HFF-Myc (cell line): ENCODE measurements at regions not wholly inside any gene's neighbourhood (a gene's known extent, or its start where the extent isn't known, plus 50 kb on each side); places are given as distances from the start of the nearest gene placed in this dataset.

Source experiments
- DNase-seq: peaks from one replicate; pipeline ENCODE4 v3.0.0-alpha.2; 2011; ENCODE audit warnings: low read depth; ENCODE audit errors: extremely low read depth
- H3K4me3 ChIP-seq: replicated peaks from 2 replicates; pipeline ENCODE4 v1.5.1; 2011; ENCODE audit warnings: low read depth, mild to moderate bottlenecking, control low read depth, low read length
- CTCF ChIP-seq: IDR thresholded peaks from 2 replicates; pipeline ENCODE4 v1.5.1; 2012; ENCODE audit warnings: mild to moderate bottlenecking, low read depth, low read length, control low read depth; ENCODE audit errors: missing control alignments

GRCh38 chr6:80472271-80472670 is 365.8 kb downstream of the BCKDHB start:
- DNase-seq = no peak
- no peak overlapping the region for H3K4me3 ChIP-seq
- TF ChIP-seq CTCF = no peak

- no peak overlapping the region for H3K4me3 ChIP-seq
- DNase-seq = no peak
- TF ChIP-seq CTCF = no peak
These were observed 363.5 kb downstream of the BCKDHB start for GRCh38 chr6:80469977-80470376.

- no peak for TF ChIP-seq CTCF
- H3K4me3 ChIP-seq = no peak overlapping the region
- no peak for DNase-seq
These were observed 361.9 kb downstream of the BCKDHB start for GRCh38 chr6:80468398-80468797.

- H3K4me3 ChIP-seq = no peak overlapping the region
- DNase-seq = no peak
- no peak for TF ChIP-seq CTCF
These were observed 360.9 kb downstream of the BCKDHB start for GRCh38 chr6:80467408-80467807.

- TF ChIP-seq CTCF = no peak
- DNase-seq = no peak
- H3K4me3 ChIP-seq = no peak overlapping the region
These were observed 360.5 kb downstream of the BCKDHB start for GRCh38 chr6:80466981-80467380.

GRCh38 chr6:80465513-80465912 is 359.0 kb downstream of the BCKDHB start:
- no peak for TF ChIP-seq CTCF
- DNase-seq = no peak
- H3K4me3 ChIP-seq = no peak overlapping the region

- no peak overlapping the region for H3K4me3 ChIP-seq
- no peak for TF ChIP-seq CTCF
- DNase-seq = no peak
These were observed 358.4 kb downstream of the BCKDHB start for GRCh38 chr6:80464901-80465300.
